Esophagus squamous epithelium (tissue), 4 donors: ENCODE measurements at regions not wholly inside any gene's neighbourhood (a gene's known extent, or its start where the extent isn't known, plus 50 kb on each side); places are given as distances from the start of the nearest gene placed in this dataset.

ENCODE experiments used
- POLR2A ChIP-seq, 4 donors: fragments of 450-650 bp; IDR thresholded peaks; one replicate each; pipeline ENCODE4 v1.6.1; 2017; ENCODE audit warnings: antibody characterized with exemption in 4 of 4, mild to moderate bottlenecking in 4 of 4, moderate library complexity in 3 of 4
- TF ChIP-seq, protein P1 (sequence below), 6 experiments: fragments of 450-650 bp in 4 of 6; fragments of 200-600 bp in 2 of 6; sonication (generic) in 2 of 6; IDR thresholded peaks; one replicate each; pipeline ENCODE4 v1.5.1; 2016 to 2019; ENCODE audit warnings: antibody characterized with exemption in 6 of 6, mild to moderate bottlenecking in 4 of 6, moderate library complexity in 4 of 6

DNA sequence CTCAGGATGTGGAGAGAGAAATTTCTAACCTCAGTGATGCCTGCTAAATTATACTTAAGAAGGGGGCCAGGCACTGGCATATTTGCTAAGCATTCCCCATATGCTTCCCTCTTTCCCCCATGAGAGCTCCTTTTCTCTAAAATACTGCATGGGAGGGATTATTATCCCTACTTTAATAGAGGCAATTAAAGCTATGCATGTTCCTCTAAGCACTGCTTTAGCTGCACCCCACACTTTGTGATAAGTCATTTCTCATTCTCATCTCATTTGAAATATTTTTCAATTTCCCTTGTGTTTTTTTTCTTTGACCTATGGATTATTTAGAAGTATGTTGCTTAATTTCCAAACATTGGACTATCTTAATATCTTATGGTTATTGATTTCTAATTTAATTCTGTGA lies 72.1 kb upstream of the CIBAR2 start:
- TF ChIP-seq POLR2A (IDR thresholded peaks at IDR 0.05) = no peak
- TF ChIP-seq, protein P1, sequence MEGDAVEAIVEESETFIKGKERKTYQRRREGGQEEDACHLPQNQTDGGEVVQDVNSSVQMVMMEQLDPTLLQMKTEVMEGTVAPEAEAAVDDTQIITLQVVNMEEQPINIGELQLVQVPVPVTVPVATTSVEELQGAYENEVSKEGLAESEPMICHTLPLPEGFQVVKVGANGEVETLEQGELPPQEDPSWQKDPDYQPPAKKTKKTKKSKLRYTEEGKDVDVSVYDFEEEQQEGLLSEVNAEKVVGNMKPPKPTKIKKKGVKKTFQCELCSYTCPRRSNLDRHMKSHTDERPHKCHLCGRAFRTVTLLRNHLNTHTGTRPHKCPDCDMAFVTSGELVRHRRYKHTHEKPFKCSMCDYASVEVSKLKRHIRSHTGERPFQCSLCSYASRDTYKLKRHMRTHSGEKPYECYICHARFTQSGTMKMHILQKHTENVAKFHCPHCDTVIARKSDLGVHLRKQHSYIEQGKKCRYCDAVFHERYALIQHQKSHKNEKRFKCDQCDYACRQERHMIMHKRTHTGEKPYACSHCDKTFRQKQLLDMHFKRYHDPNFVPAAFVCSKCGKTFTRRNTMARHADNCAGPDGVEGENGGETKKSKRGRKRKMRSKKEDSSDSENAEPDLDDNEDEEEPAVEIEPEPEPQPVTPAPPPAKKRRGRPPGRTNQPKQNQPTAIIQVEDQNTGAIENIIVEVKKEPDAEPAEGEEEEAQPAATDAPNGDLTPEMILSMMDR (IDR thresholded peaks at IDR 0.05) = no peak
